Amniotic epithelial cell (primary cell): ENCODE measurements at regions not wholly inside any gene's neighbourhood (a gene's known extent, or its start where the extent isn't known, plus 50 kb on each side); places are given as distances from the start of the nearest gene placed in this dataset.

ENCODE experiments used
- DNase-seq: peaks from one replicate; pipeline ENCODE4 v3.0.0-alpha.2; 2010; ENCODE audit warnings: low read depth

GRCh38 chr15:39084674-39085530 is 496.0 kb upstream of the THBS1 start:
- peak; percentile 73 for DNase-seq

- no peak for DNase-seq
Measured at GRCh38 chr15:39086641-39087040, 494.2 kb upstream of the THBS1 start.

- peak; percentile 63 for DNase-seq
Measured at GRCh38 chr15:39088156-39088555, 492.7 kb upstream of the THBS1 start.

GRCh38 chr15:39092354-39092753 is 488.5 kb upstream of the THBS1 start:
- DNase-seq: no peak

GRCh38 chr15:39092761-39093160 is 488.1 kb upstream of the THBS1 start:
- DNase-seq: no peak

- DNase-seq: no peak
Measured at GRCh38 chr15:39094116-39094515, 486.8 kb upstream of the THBS1 start.

- DNase-seq: no peak
Measured at GRCh38 chr15:39095218-39095879, 485.5 kb upstream of the THBS1 start.

GRCh38 chr15:39096608-39097205 is 484.2 kb upstream of the THBS1 start:
- peak; percentile 54 for DNase-seq

GRCh38 chr15:39099524-39099923 is 481.4 kb upstream of the THBS1 start:
- DNase-seq: peak; percentile 59

GRCh38 chr15:39100106-39100660 is 480.7 kb upstream of the THBS1 start:
- no peak for DNase-seq

- DNase-seq: peak; percentile 61
Measured at GRCh38 chr15:39102431-39102830, 478.4 kb upstream of the THBS1 start.

- no peak for DNase-seq
Measured at GRCh38 chr15:39106950-39107349, 473.9 kb upstream of the THBS1 start.

- peak; percentile 31 for DNase-seq
Measured at GRCh38 chr15:39108021-39108420, 472.9 kb upstream of the THBS1 start.

GRCh38 chr15:39110336-39110735 is 470.5 kb upstream of the THBS1 start:
- peak; percentile 76 for DNase-seq

GRCh38 chr15:39110746-39111145 is 470.1 kb upstream of the THBS1 start:
- DNase-seq: no peak

GRCh38 chr15:39113741-39114140 is 467.1 kb upstream of the THBS1 start:
- DNase-seq: no peak

GRCh38 chr15:39114690-39115378 is 466.0 kb upstream of the THBS1 start:
- DNase-seq: no peak

- no peak for DNase-seq
Measured at GRCh38 chr15:39115379-39116057, 465.4 kb upstream of the THBS1 start.

- DNase-seq: no peak
Measured at GRCh38 chr15:39118510-39118909, 462.4 kb upstream of the THBS1 start.

GRCh38 chr15:39124155-39124552 is 456.7 kb upstream of the THBS1 start:
- no peak for DNase-seq

GRCh38 chr15:39124553-39125171 is 456.2 kb upstream of the THBS1 start:
- DNase-seq: no peak
